Endothelial cell of umbilical vein (primary cell): ENCODE measurements at regions not wholly inside any gene's neighbourhood (a gene's known extent, or its start where the extent isn't known, plus 50 kb on each side); places are given as distances from the start of the nearest gene placed in this dataset.

Source experiments
- BruUV-seq: library from RNA; stranded (reverse); fragments of 400-500 nt; replicated peaks from 2 replicates; lab custom pipeline; 2021; lab: Mats Ljungman, UMichigan
- CTCF ChIA-PET: fragments of 300-600, 350-600 bp; sonication (Branson Sonifier 250); formaldehyde crosslinking; loops from one replicate; lab custom pipeline; 2021; ENCODE audit warnings: antibody characterized with exemption, inconsistent platforms; lab: Charles Lee
- POLR2A ChIA-PET: fragments of 300-600, 350-600 bp; sonication (Branson Sonifier 250); formaldehyde crosslinking; loops from one replicate; lab custom pipeline; 2021; ENCODE audit warnings: antibody characterized with exemption, inconsistent platforms; lab: Charles Lee
- DNase-seq: peaks from one replicate; pipeline ENCODE4 v3.0.0-alpha.2; 2011; ENCODE audit warnings: low read depth, low spot score
- FAIRE-seq: peaks from 2 replicates; lab custom pipeline; 2011; peaks lifted over from hg19 to GRCh38; lab: Jason Lieb, UNC
- H2AFZ ChIP-seq: 2 replicates; pipeline ENCODE4 v1.6.0; 2012; ENCODE audit warnings: low read depth, low read length, control low read depth, inconsistent platforms
- H3K27ac ChIP-seq: 2 replicates; pipeline ENCODE4 v1.5.1; 2011; ENCODE audit warnings: low read depth, mild to moderate bottlenecking, control low read depth, low read length, moderate library complexity; ENCODE audit not compliant: insufficient read depth
- H3K27me3 ChIP-seq, 2 experiments: 2 replicates each; pipeline versions ENCODE4 v1.6.0 to v1.6.1; 2011; ENCODE audit warnings: low read length in 2 of 2, mixed read lengths in 1 of 2; ENCODE audit not compliant: control insufficient read depth in 2 of 2, insufficient read depth in 2 of 2
- H3K36me3 ChIP-seq, 2 experiments: 2 replicates in 1 of 2; 3 replicates in 1 of 2; pipeline ENCODE4 v1.5.1; 2011; ENCODE audit warnings: low read length in 2 of 2, mild to moderate bottlenecking in 1 of 2, moderate library complexity in 1 of 2; ENCODE audit not compliant: control insufficient read depth in 2 of 2, insufficient read depth in 2 of 2; ENCODE audit errors: extremely low read depth in 1 of 2
- H3K4me1 ChIP-seq: 3 replicates; pipeline ENCODE4 v1.5.1; 2011; ENCODE audit warnings: mild to moderate bottlenecking, low read length; ENCODE audit not compliant: control insufficient read depth, insufficient read depth; ENCODE audit errors: extremely low read depth
- H3K4me2 ChIP-seq: 2 replicates; pipeline ENCODE4 v1.6.1; 2011; ENCODE audit warnings: low read length, control low read depth, mixed read lengths; ENCODE audit not compliant: insufficient read depth
- H3K4me3 ChIP-seq, 3 experiments: fragments of 200-600 bp in 1 of 3; sonication (generic), shearing (Covaris generic) in 1 of 3; replicated peaks in 1 of 3; 2 replicates each; pipeline ENCODE4 v1.5.1; 2011 to 2016; ENCODE audit warnings: control low read depth in 3 of 3, low read length in 3 of 3, mild to moderate bottlenecking in 2 of 3, inconsistent platforms in 1 of 3, low read depth in 1 of 3, moderate library complexity in 1 of 3; ENCODE audit not compliant: insufficient read depth in 1 of 3
- H3K79me2 ChIP-seq: 2 replicates; pipeline ENCODE4 v1.6.0; 2012; ENCODE audit warnings: low read length, inconsistent platforms; ENCODE audit not compliant: control insufficient read depth, insufficient read depth
- H3K9ac ChIP-seq: replicated peaks from 2 replicates; pipeline ENCODE3; 2011; ENCODE audit warnings: low read length, control low read depth; ENCODE audit not compliant: insufficient read depth; ENCODE audit errors: extremely low read depth
- H3K9me1 ChIP-seq: replicated peaks from 3 replicates; pipeline ENCODE4 v1.6.0; 2011; ENCODE audit warnings: mild to moderate bottlenecking, low read length; ENCODE audit not compliant: control insufficient read depth, insufficient read depth; ENCODE audit errors: extremely low read depth
- H3K9me3 ChIP-seq: replicated peaks from 2 replicates; pipeline ENCODE4 v1.5.1; 2012; ENCODE audit warnings: low read length, inconsistent platforms; ENCODE audit not compliant: control insufficient read depth, insufficient read depth
- H4K20me1 ChIP-seq: replicated peaks from 2 replicates; pipeline ENCODE3; 2011; ENCODE audit warnings: mild to moderate bottlenecking, low read length; ENCODE audit not compliant: control insufficient read depth, insufficient read depth; ENCODE audit errors: extremely low read depth
- CTCF ChIP-seq, 2 donors: IDR thresholded peaks; 1 replicate in 1 of 2; 2 replicates in 1 of 2; pipeline ENCODE4 v1.5.1; 2011; ENCODE audit warnings: low read length in 2 of 2, mild to moderate bottlenecking in 2 of 2, moderate library complexity in 2 of 2, control low read depth in 1 of 2, inconsistent platforms in 1 of 2, low read depth in 1 of 2; ENCODE audit not compliant: insufficient read depth in 1 of 2; ENCODE audit errors: extremely low read depth in 1 of 2
- FOS ChIP-seq: IDR thresholded peaks from 2 replicates; pipeline ENCODE4 v1.6.1; 2011; ENCODE audit warnings: mild to moderate bottlenecking, low read length, moderate library complexity, borderline replicate concordance; ENCODE audit not compliant: insufficient read depth
- GATA2 ChIP-seq: IDR thresholded peaks from 2 replicates; pipeline ENCODE4 v1.7.0; 2011; ENCODE audit warnings: low read depth, mild to moderate bottlenecking, moderate library complexity, mixed read lengths, low read length; ENCODE audit not compliant: insufficient read length, insufficient read depth
- JUN ChIP-seq: IDR thresholded peaks from 2 replicates; pipeline ENCODE4 v1.6.1; 2011; ENCODE audit warnings: borderline replicate concordance, low read depth; ENCODE audit not compliant: insufficient read length, insufficient read depth
- dilution Hi-C: fragments of 300-500 bp; cut with MboI; formaldehyde crosslinking; loops from one replicate; pipeline ENCODE4 v1.15.0; 2019; ENCODE audit warnings: low sequenced_read_pairs; ENCODE audit not compliant: extremely low pct_ligation_motif_present
- intact Hi-C: fragments of 100-400 bp; cut with micrococcal nuclease; formaldehyde crosslinking; loops from one replicate; pipeline ENCODE4 v1.10.0; 2022

GRCh38 chr6:40131675-40132074 lies 197.4 kb upstream of the MOCS1 start:
- TF ChIP-seq FOS (no peak), GATA2 (no peak)
- no peak overlapping the region for H3K9ac ChIP-seq
- H3K27me3 ChIP-seq, result no peaks in the 10 kb centered on the region
- H3K4me1 ChIP-seq, result no peaks in the 10 kb centered on the region
- H3K36me3 ChIP-seq, result no peaks in the 10 kb centered on the region
- DNase-seq (no peak), FAIRE-seq (no peak)
- ChIA-PET CTCF (no interaction called here), POLR2A (no interaction called here)
- H3K9me1 ChIP-seq, result no peaks in the 10 kb centered on the region
- no peaks in the 10 kb centered on the region for H3K79me2 ChIP-seq
- dilution Hi-C loops, result no loop called here
- no peak overlapping the region for H3K27ac ChIP-seq
- intact Hi-C loops, result no loop called here
- H3K9me3 ChIP-seq, result peaks cover 8% of the 10 kb centered on the region
- no peak overlapping the region for H3K4me3 ChIP-seq
- no TSS peak for BruUV-seq
- H2AFZ ChIP-seq, result no peak overlapping the region
- no peaks in the 10 kb centered on the region for H4K20me1 ChIP-seq
- no peak overlapping the region for H3K4me2 ChIP-seq

- FAIRE-seq (no peak), DNase-seq (no peak)
- Histone ChIP-seq H3K4me3 (no peak overlapping the region), H3K27ac (no peak overlapping the region), H3K27me3 (no peaks in the 10 kb centered on the region), H3K4me1 (no peaks in the 10 kb centered on the region), H4K20me1 (no peaks in the 10 kb centered on the region), H3K36me3 (no peaks in the 10 kb centered on the region), H3K9me1 (no peaks in the 10 kb centered on the region), H3K9me3 (peaks cover 8% of the 10 kb centered on the region), H3K4me2 (no peak overlapping the region), H3K9ac (no peak overlapping the region), H2AFZ (no peak overlapping the region), H3K79me2 (no peaks in the 10 kb centered on the region)
- no TSS peak for BruUV-seq
- CTCF ChIA-PET, result no interaction called here
- intact Hi-C loops (no loop called here), dilution Hi-C loops (no loop called here)
- TF ChIP-seq JUN (no peak), CTCF (IDR thresholded peaks at IDR 0.05; ENCODE audit: extremely low read depth in 1 of 2, insufficient read depth in 1 of 2, low read depth in 1 of 2, low read length in 2 of 2) (no peak)
- POLR2A ChIA-PET, result no interaction called here
These were observed 193.9 kb upstream of the MOCS1 start for GRCh38 chr6:40128127-40128526.
